CD8-positive, alpha-beta memory T cell (primary cell): ENCODE measurements at regions not wholly inside any gene's neighbourhood (a gene's known extent, or its start where the extent isn't known, plus 50 kb on each side); places are given as distances from the start of the nearest gene placed in this dataset.

ENCODE experiments used
- CTCF ChIA-PET: fragments of 350-600 bp; sonication (Branson Sonifier 250); formaldehyde crosslinking; loops from one replicate; lab custom pipeline; 2021; ENCODE audit warnings: antibody characterized with exemption; lab: Charles Lee
- POLR2A ChIA-PET: fragments of 350-600 bp; sonication (Branson Sonifier 250); formaldehyde crosslinking; loops from one replicate; lab custom pipeline; 2021; ENCODE audit warnings: antibody characterized with exemption; lab: Charles Lee
- DNase-seq, 5 donors: peaks; one replicate each; pipeline versions ENCODE4 v3.0.0 to v3.0.0-alpha.2; 2020 to 2022; ENCODE audit warnings: mixed read lengths in 1 of 5
- H3K27ac ChIP-seq: one replicate; pipeline ENCODE4 v1.7.0; 2013; ENCODE audit warnings: low read depth, mild to moderate bottlenecking, low read length, moderate library complexity
- H3K27me3 ChIP-seq: 2 replicates; pipeline ENCODE4 v1.7.0; 2013; ENCODE audit warnings: low read length, mild to moderate bottlenecking; ENCODE audit not compliant: insufficient read depth, poor library complexity, severe bottlenecking
- H3K36me3 ChIP-seq: 2 replicates; pipeline ENCODE4 v1.7.0; 2013; ENCODE audit warnings: mild to moderate bottlenecking, low read length, moderate library complexity; ENCODE audit not compliant: insufficient read depth
- H3K4me1 ChIP-seq: 2 replicates; pipeline ENCODE4 v1.7.0; 2013; ENCODE audit warnings: mild to moderate bottlenecking, low read length, moderate library complexity; ENCODE audit not compliant: insufficient read depth
- H3K4me3 ChIP-seq: 2 replicates; pipeline ENCODE4 v1.7.0; 2013; ENCODE audit warnings: mild to moderate bottlenecking, low read length
- H3K9me3 ChIP-seq: 2 replicates; pipeline ENCODE4 v1.7.0; 2013; ENCODE audit warnings: mild to moderate bottlenecking, low read length
- H3K27ac Mint-ChIP-seq, 8 donors: one replicate each; pipeline ENCODE4 v1.8.0; 2020 to 2021; ENCODE audit warnings: mixed read lengths in 8 of 8, mild to moderate bottlenecking in 6 of 8, inconsistent platforms in 3 of 8, moderate library complexity in 3 of 8
- H3K27me3 Mint-ChIP-seq, 2 donors: one replicate each; pipeline ENCODE4 v1.8.0; 2020 to 2021; ENCODE audit warnings: mixed read lengths in 2 of 2, mild to moderate bottlenecking in 1 of 2, moderate library complexity in 1 of 2
- H3K36me3 Mint-ChIP-seq, 3 donors: one replicate each; pipeline ENCODE4 v1.8.0; 2020 to 2021; ENCODE audit warnings: mixed read lengths in 3 of 3, inconsistent platforms in 1 of 3, mild to moderate bottlenecking in 1 of 3
- H3K4me1 Mint-ChIP-seq, 3 donors: one replicate each; pipeline ENCODE4 v1.8.0; 2020 to 2021; ENCODE audit warnings: mixed read lengths in 3 of 3, inconsistent platforms in 1 of 3, mild to moderate bottlenecking in 1 of 3
- H3K4me3 Mint-ChIP-seq, 7 donors: one replicate each; pipeline ENCODE4 v1.8.0; 2020 to 2021; ENCODE audit warnings: mixed read lengths in 7 of 7, mild to moderate bottlenecking in 6 of 7, moderate library complexity in 4 of 7, inconsistent platforms in 2 of 7
- H3K9me3 Mint-ChIP-seq, 5 donors: one replicate each; pipeline ENCODE4 v1.8.0; 2020 to 2022; ENCODE audit warnings: mixed read lengths in 5 of 5, mild to moderate bottlenecking in 3 of 5, moderate library complexity in 2 of 5, inconsistent platforms in 1 of 5

GRCh38 chr2:150182566-150183235 lies 304.8 kb downstream of the RND3 start:
- no peak overlapping the region for H3K27ac ChIP-seq
- ChIA-PET POLR2A (no interaction called here), CTCF (no interaction called here)
- Mint-ChIP-seq H3K4me3 (no peak overlapping the region), H3K9me3 (peaks cover 0 to 9% (median 4%) of the 10 kb centered on the region in 5 donors), H3K27ac (no peak overlapping the region), H3K36me3 (no peaks in the 10 kb centered on the region), H3K4me1 (no peaks in the 10 kb centered on the region), H3K27me3 (no peaks in the 10 kb centered on the region)
- no peaks in the 10 kb centered on the region for H3K4me1 ChIP-seq
- H3K9me3 ChIP-seq = no peaks in the 10 kb centered on the region
- DNase-seq = no peak
- H3K36me3 ChIP-seq = no peaks in the 10 kb centered on the region
- H3K27me3 ChIP-seq = no peaks in the 10 kb centered on the region
- no peak overlapping the region for H3K4me3 ChIP-seq

- Histone ChIP-seq H3K36me3 (no peaks in the 10 kb centered on the region), H3K27ac (no peak overlapping the region), H3K27me3 (no peaks in the 10 kb centered on the region), H3K9me3 (no peaks in the 10 kb centered on the region), H3K4me1 (no peaks in the 10 kb centered on the region), H3K4me3 (no peak overlapping the region)
- no peak for DNase-seq
- no peaks in the 10 kb centered on the region for H3K27me3 Mint-ChIP-seq
- CTCF ChIA-PET = no interaction called here
- POLR2A ChIA-PET = no interaction called here
- no peaks in the 10 kb centered on the region for H3K4me1 Mint-ChIP-seq
- no peak overlapping the region for H3K4me3 Mint-ChIP-seq
- H3K36me3 Mint-ChIP-seq = no peaks in the 10 kb centered on the region
- no peak overlapping the region for H3K27ac Mint-ChIP-seq
- peaks cover 0 to 8% (median 1%) of the 10 kb centered on the region in 5 donors for H3K9me3 Mint-ChIP-seq
These were observed 308.9 kb downstream of the RND3 start for GRCh38 chr2:150178591-150178990.

GRCh38 chr2:150174971-150175421 lies 312.5 kb downstream of the RND3 start:
- H3K36me3 Mint-ChIP-seq = no peaks in the 10 kb centered on the region
- H3K4me3 Mint-ChIP-seq = no peak overlapping the region
- Histone ChIP-seq H3K36me3 (no peaks in the 10 kb centered on the region), H3K4me3 (no peak overlapping the region), H3K27me3 (no peaks in the 10 kb centered on the region), H3K9me3 (no peaks in the 10 kb centered on the region), H3K27ac (no peak overlapping the region), H3K4me1 (no peaks in the 10 kb centered on the region)
- no peaks in the 10 kb centered on the region for H3K4me1 Mint-ChIP-seq
- ChIA-PET POLR2A (no interaction called here), CTCF (no interaction called here)
- H3K27me3 Mint-ChIP-seq = no peaks in the 10 kb centered on the region
- no peak overlapping the region for H3K27ac Mint-ChIP-seq
- no peak for DNase-seq
- H3K9me3 Mint-ChIP-seq = peaks cover 0 to 11% (median 6%) of the 10 kb centered on the region in 5 donors

- ChIA-PET POLR2A (no interaction called here), CTCF (no interaction called here)
- DNase-seq = no peak
- Histone ChIP-seq H3K36me3 (no peaks in the 10 kb centered on the region), H3K27ac (no peak overlapping the region), H3K4me3 (no peak overlapping the region), H3K9me3 (no peaks in the 10 kb centered on the region), H3K27me3 (no peaks in the 10 kb centered on the region), H3K4me1 (no peaks in the 10 kb centered on the region)
- H3K4me3 Mint-ChIP-seq = no peak overlapping the region
- no peaks in the 10 kb centered on the region for H3K4me1 Mint-ChIP-seq
- no peaks in the 10 kb centered on the region for H3K36me3 Mint-ChIP-seq
- peaks cover 0 to 14% (median 6%) of the 10 kb centered on the region in 5 donors for H3K9me3 Mint-ChIP-seq
- H3K27me3 Mint-ChIP-seq = no peaks in the 10 kb centered on the region
- H3K27ac Mint-ChIP-seq = no peak overlapping the region
These were observed 313.2 kb downstream of the RND3 start for GRCh38 chr2:150174056-150174805.

GRCh38 chr2:150171065-150171548 lies 316.4 kb downstream of the RND3 start:
- Histone ChIP-seq H3K9me3 (no peaks in the 10 kb centered on the region), H3K36me3 (no peaks in the 10 kb centered on the region), H3K4me3 (no peak overlapping the region), H3K27ac (no peak overlapping the region), H3K4me1 (no peaks in the 10 kb centered on the region), H3K27me3 (no peaks in the 10 kb centered on the region)
- Mint-ChIP-seq H3K4me3 (no peak overlapping the region), H3K9me3 (peaks cover 0 to 14% (median 2%) of the 10 kb centered on the region in 5 donors), H3K36me3 (no peaks in the 10 kb centered on the region), H3K27me3 (no peaks in the 10 kb centered on the region), H3K27ac (no peak overlapping the region), H3K4me1 (no peaks in the 10 kb centered on the region)
- ChIA-PET POLR2A (no interaction called here), CTCF (no interaction called here)
- no peak for DNase-seq

GRCh38 chr2:150169237-150169629 lies 318.2 kb downstream of the RND3 start:
- Histone ChIP-seq H3K4me3 (no peak overlapping the region), H3K9me3 (no peaks in the 10 kb centered on the region), H3K27me3 (no peaks in the 10 kb centered on the region), H3K27ac (no peak overlapping the region), H3K4me1 (no peaks in the 10 kb centered on the region), H3K36me3 (no peaks in the 10 kb centered on the region)
- CTCF ChIA-PET = no interaction called here
- Mint-ChIP-seq H3K36me3 (no peaks in the 10 kb centered on the region), H3K27ac (no peak overlapping the region), H3K4me3 (no peak overlapping the region), H3K27me3 (no peaks in the 10 kb centered on the region), H3K9me3 (peaks cover 0 to 14% (median 0%) of the 10 kb centered on the region in 5 donors), H3K4me1 (no peaks in the 10 kb centered on the region)
- POLR2A ChIA-PET = no interaction called here
- no peak for DNase-seq

- no peaks in the 10 kb centered on the region for H3K27me3 Mint-ChIP-seq
- H3K36me3 ChIP-seq = no peaks in the 10 kb centered on the region
- H3K4me3 ChIP-seq = no peak overlapping the region
- no peaks in the 10 kb centered on the region for H3K9me3 ChIP-seq
- H3K4me3 Mint-ChIP-seq = no peak overlapping the region
- H3K4me1 ChIP-seq = no peaks in the 10 kb centered on the region
- ChIA-PET CTCF (no interaction called here), POLR2A (no interaction called here)
- H3K27me3 ChIP-seq = no peaks in the 10 kb centered on the region
- peaks cover 0 to 14% (median 0%) of the 10 kb centered on the region in 5 donors for H3K9me3 Mint-ChIP-seq
- no peaks in the 10 kb centered on the region for H3K36me3 Mint-ChIP-seq
- no peaks in the 10 kb centered on the region for H3K4me1 Mint-ChIP-seq
- no peak overlapping the region for H3K27ac ChIP-seq
- DNase-seq = no peak
- no peak overlapping the region for H3K27ac Mint-ChIP-seq
These were observed 318.8 kb downstream of the RND3 start for GRCh38 chr2:150168595-150169236.

- DNase-seq = no peak
- no peak overlapping the region for H3K27ac Mint-ChIP-seq
- no peaks in the 10 kb centered on the region for H3K4me1 ChIP-seq
- H3K27me3 Mint-ChIP-seq = no peaks in the 10 kb centered on the region
- no peaks in the 10 kb centered on the region for H3K27me3 ChIP-seq
- H3K4me3 Mint-ChIP-seq = no peak overlapping the region
- H3K4me3 ChIP-seq = no peak overlapping the region
- no peaks in the 10 kb centered on the region for H3K36me3 Mint-ChIP-seq
- ChIA-PET CTCF (no interaction called here), POLR2A (no interaction called here)
- no peak overlapping the region for H3K27ac ChIP-seq
- H3K4me1 Mint-ChIP-seq = no peaks in the 10 kb centered on the region
- peaks cover 0 to 14% (median 0%) of the 10 kb centered on the region in 5 donors for H3K9me3 Mint-ChIP-seq
- no peaks in the 10 kb centered on the region for H3K36me3 ChIP-seq
- H3K9me3 ChIP-seq = no peaks in the 10 kb centered on the region
These were observed 319.8 kb downstream of the RND3 start for GRCh38 chr2:150167711-150168110.
